HUES6 (cell line): ENCODE measurements at regions not wholly inside any gene's neighbourhood (a gene's known extent, or its start where the extent isn't known, plus 50 kb on each side); places are given as distances from the start of the nearest gene placed in this dataset.
A peak's percentile ranks its signal among the peaks of the same experiment; 100 is the strongest.

Source experiments
- H3K27ac ChIP-seq: 2 replicates; pipeline ENCODE4 v1.7.0; 2013; ENCODE audit warnings: low read depth, mild to moderate bottlenecking, low read length, inconsistent platforms
- H3K27me3 ChIP-seq: 2 replicates; pipeline ENCODE4 v1.6.1; 2013; ENCODE audit warnings: low read length; ENCODE audit not compliant: control insufficient read depth, insufficient read depth
- H3K36me3 ChIP-seq: 2 replicates; pipeline ENCODE4 v1.6.1; 2013; ENCODE audit warnings: low read length; ENCODE audit not compliant: control insufficient read depth, insufficient read depth
- H3K4me1 ChIP-seq: 2 replicates; pipeline ENCODE4 v1.6.1; 2013; ENCODE audit warnings: low read length; ENCODE audit not compliant: control insufficient read depth, insufficient read depth
- H3K4me3 ChIP-seq: 2 replicates; pipeline ENCODE4 v1.5.1; 2013; ENCODE audit warnings: low read depth, low read length
- H3K9ac ChIP-seq: one replicate; pipeline ENCODE4 v1.6.1; 2013; ENCODE audit warnings: mild to moderate bottlenecking, low read length
- H3K9me3 ChIP-seq: 2 replicates; pipeline ENCODE4 v1.6.1; 2013; ENCODE audit warnings: low read depth, low read length; ENCODE audit not compliant: control insufficient read depth, insufficient read depth

DNA sequence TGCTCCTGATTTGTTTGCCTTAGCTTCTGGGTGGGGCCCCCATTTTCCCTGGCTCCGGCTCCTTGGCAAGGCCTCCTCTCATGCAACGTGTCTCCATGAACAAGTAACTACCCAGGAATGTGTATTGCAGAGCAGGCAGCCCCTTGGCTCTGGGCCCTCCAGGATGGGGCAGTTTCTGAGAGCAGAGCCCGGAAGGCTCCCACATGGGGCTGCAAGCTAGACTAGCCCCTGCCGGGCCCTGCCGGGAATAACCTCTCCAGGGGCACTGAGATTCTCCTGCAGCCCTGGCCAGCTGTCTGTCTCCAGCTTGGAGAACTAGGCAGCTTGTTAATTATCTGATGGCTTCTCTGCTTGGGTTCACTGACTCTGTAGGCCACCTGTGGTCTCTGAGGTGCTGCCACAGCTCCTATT lies 184.0 kb upstream of the INHBA start:
- Histone ChIP-seq H3K27ac (no peak overlapping the region), H3K9me3 (no peaks in the 10 kb centered on the region), H3K36me3 (no peaks in the 10 kb centered on the region), H3K4me3 (no peak overlapping the region), H3K4me1 (peaks cover 23% of the 10 kb centered on the region), H3K27me3 (no peaks in the 10 kb centered on the region), H3K9ac (no peak overlapping the region)

- no peak overlapping the region for H3K27ac ChIP-seq
- H3K4me3 ChIP-seq: no peak overlapping the region
- H3K9ac ChIP-seq: no peak overlapping the region
- H3K27me3 ChIP-seq: no peaks in the 10 kb centered on the region
- H3K36me3 ChIP-seq: no peaks in the 10 kb centered on the region
- H3K4me1 ChIP-seq: peaks cover 23% of the 10 kb centered on the region
- no peaks in the 10 kb centered on the region for H3K9me3 ChIP-seq
Measured at GRCh38 chr7:41886262-41886900, 183.5 kb upstream of the INHBA start.

DNA sequence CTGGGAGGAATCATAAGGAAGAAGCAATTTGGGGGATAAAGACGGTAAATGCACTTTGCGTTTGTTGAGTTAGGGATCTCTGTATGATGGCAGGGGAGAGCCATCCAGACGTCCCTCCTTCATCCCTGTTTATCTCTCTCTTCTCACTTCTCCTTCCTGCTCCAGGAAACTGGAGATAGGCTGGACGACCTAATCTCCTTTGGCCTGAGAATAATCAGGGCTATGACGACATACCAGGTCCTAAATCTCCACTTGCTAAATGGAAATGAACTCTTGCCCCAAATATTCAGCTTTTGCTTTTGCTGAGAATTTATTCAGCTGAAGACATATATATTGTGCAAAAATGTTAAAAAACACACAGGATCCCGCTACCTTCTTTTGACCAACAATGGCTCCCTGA lies 182.9 kb upstream of the INHBA start:
- no peaks in the 10 kb centered on the region for H3K27me3 ChIP-seq

DNA sequence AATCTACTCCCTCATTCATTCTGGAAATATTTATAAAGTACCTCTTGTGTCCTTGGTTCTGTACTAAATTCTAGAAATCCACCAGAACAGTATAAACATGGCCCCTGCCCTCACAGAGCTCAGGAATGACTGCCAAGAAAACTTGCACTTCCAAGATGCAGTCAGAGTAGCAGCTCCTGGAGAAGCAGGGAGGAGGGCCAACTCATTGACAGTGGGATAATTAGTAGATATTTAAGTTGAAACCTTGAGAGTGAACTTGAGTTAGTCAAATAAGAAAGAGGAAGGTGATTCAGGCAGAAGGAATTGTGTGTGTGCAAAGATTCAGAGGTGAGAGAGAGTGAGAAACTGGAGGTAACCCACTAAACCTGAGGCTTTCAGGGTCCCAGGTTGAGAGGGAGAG lies 182.2 kb upstream of the INHBA start:
- Histone ChIP-seq H3K27ac (no peak overlapping the region), H3K4me3 (no peak overlapping the region), H3K9ac (peak overlapping the region; percentile 10), H3K36me3 (no peaks in the 10 kb centered on the region), H3K9me3 (no peaks in the 10 kb centered on the region), H3K4me1 (peaks cover 23% of the 10 kb centered on the region), H3K27me3 (no peaks in the 10 kb centered on the region)

More for the DNA sequence above, 182.9 kb upstream of the INHBA start:
- H3K27ac ChIP-seq: no peak overlapping the region
- peaks cover 23% of the 10 kb centered on the region for H3K4me1 ChIP-seq
- H3K9me3 ChIP-seq: no peaks in the 10 kb centered on the region
- no peak overlapping the region for H3K9ac ChIP-seq
- no peaks in the 10 kb centered on the region for H3K36me3 ChIP-seq
- H3K4me3 ChIP-seq: no peak overlapping the region

DNA sequence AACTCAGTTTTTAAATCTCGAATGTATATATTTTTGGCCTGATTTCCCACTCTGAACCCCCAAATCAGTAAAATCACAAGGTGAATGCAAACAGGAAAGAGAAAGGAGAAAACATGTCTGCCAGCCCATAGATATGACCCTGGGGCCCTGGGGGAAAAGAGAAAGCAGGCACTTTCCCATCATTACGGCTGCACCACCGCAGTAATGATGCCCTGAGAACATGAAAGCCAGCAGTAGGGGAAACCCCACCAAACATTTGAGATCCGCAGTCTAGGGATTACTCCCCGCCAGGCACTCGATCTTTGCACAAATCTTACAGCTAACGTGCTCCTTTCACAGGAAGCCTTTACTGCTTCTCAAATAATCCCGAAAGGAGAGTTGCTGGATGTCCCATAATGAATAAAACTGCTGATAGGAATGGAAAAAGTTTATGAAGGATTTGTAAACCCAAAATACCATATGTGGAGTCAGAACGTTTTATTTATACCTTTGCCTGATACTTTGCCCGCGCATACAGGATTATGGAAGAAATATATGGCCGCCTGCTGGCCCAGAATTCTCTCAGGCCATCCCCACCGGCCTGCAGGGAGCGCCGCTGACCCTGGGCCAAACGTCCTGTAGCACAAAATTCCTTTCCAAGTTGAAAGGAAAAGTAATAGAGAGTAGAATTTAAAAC lies 180.0 kb upstream of the INHBA start:
- Histone ChIP-seq H3K4me1 (peaks cover 23% of the 10 kb centered on the region), H3K9me3 (no peaks in the 10 kb centered on the region), H3K4me3 (no peak overlapping the region), H3K27me3 (no peaks in the 10 kb centered on the region), H3K9ac (no peak overlapping the region), H3K36me3 (no peaks in the 10 kb centered on the region), H3K27ac (no peak overlapping the region)

DNA sequence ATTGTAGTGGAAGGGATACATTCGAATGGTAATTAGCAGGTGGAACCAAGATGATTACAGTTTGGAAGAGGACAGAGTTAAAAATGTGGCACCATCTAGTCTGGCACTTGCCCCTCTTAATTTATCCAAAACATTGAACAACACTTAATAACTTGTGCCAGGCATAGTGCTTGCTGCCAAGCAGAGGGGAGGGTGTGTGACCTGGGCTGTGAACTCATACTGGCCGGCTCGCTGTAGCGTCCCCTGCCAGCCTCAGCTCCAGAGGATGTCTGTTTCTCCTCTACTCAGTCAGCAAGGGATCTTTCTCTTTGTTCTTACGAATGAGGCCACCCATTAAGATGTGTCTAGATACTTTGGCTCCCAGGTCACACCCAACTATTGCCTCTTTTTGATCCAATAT lies 179.4 kb upstream of the INHBA start:
- Histone ChIP-seq H3K36me3 (no peaks in the 10 kb centered on the region), H3K9me3 (no peaks in the 10 kb centered on the region), H3K27ac (no peak overlapping the region), H3K27me3 (no peaks in the 10 kb centered on the region), H3K4me1 (peaks cover 21% of the 10 kb centered on the region), H3K9ac (no peak overlapping the region), H3K4me3 (no peak overlapping the region)

GRCh38 chr7:41881331-41882130 lies 178.6 kb upstream of the INHBA start:
- H3K36me3 ChIP-seq: no peaks in the 10 kb centered on the region
- peaks cover 14% of the 10 kb centered on the region for H3K4me1 ChIP-seq
- no peak overlapping the region for H3K9ac ChIP-seq
- H3K27me3 ChIP-seq: no peaks in the 10 kb centered on the region
- no peak overlapping the region for H3K27ac ChIP-seq
- no peaks in the 10 kb centered on the region for H3K9me3 ChIP-seq
- H3K4me3 ChIP-seq: no peak overlapping the region

GRCh38 chr7:41880107-41880506 lies 177.2 kb upstream of the INHBA start:
- Histone ChIP-seq H3K27ac (no peak overlapping the region), H3K36me3 (no peaks in the 10 kb centered on the region), H3K27me3 (no peaks in the 10 kb centered on the region), H3K4me3 (no peak overlapping the region), H3K9me3 (no peaks in the 10 kb centered on the region), H3K4me1 (no peaks in the 10 kb centered on the region; the same call in 1 of the 2 replicates), H3K9ac (no peak overlapping the region)

- Histone ChIP-seq H3K27me3 (no peaks in the 10 kb centered on the region), H3K4me3 (no peak overlapping the region), H3K9me3 (no peaks in the 10 kb centered on the region), H3K27ac (no peak overlapping the region), H3K4me1 (no peaks in the 10 kb centered on the region; the same call in 1 of the 2 replicates), H3K9ac (no peak overlapping the region), H3K36me3 (no peaks in the 10 kb centered on the region)
Measured at GRCh38 chr7:41879403-41879802, 176.5 kb upstream of the INHBA start.

GRCh38 chr7:41878309-41879295 lies 175.7 kb upstream of the INHBA start:
- Histone ChIP-seq H3K27me3 (no peaks in the 10 kb centered on the region), H3K27ac (no peak overlapping the region), H3K9ac (no peak overlapping the region), H3K4me1 (no peaks in the 10 kb centered on the region; the same call in 1 of the 2 replicates), H3K36me3 (no peaks in the 10 kb centered on the region), H3K9me3 (no peaks in the 10 kb centered on the region), H3K4me3 (no peak overlapping the region)
